Adrenal gland (tissue), 5 donors: ENCODE measurements at regions not wholly inside any gene's neighbourhood (a gene's known extent, or its start where the extent isn't known, plus 50 kb on each side); places are given as distances from the start of the nearest gene placed in this dataset.

Experiments
- CTCF ChIP-seq, 6 experiments: fragments of 450-650 bp in 4 of 6; fragments of 200-600 bp in 2 of 6; sonication (generic) in 1 of 6; IDR thresholded peaks; 1 replicate in 5 of 6; 2 replicates in 1 of 6; pipeline versions ENCODE4 v1.5.1 to v1.8.0; 2016 to 2021; ENCODE audit warnings: antibody characterized with exemption in 6 of 6, mild to moderate bottlenecking in 2 of 6, moderate library complexity in 1 of 6
- POLR2A ChIP-seq, 2 donors: fragments of 450-650 bp; IDR thresholded peaks; one replicate each; pipeline ENCODE4 v1.6.1; 2017; ENCODE audit warnings: antibody characterized with exemption in 2 of 2, mild to moderate bottlenecking in 2 of 2, moderate library complexity in 1 of 2
- donor health status: DM: no; HTN: no; CAD: no.

GRCh38 chr2:189298038-189298437 is 118.5 kb upstream of the COL5A2 start:
- TF ChIP-seq CTCF (IDR thresholded peaks at IDR 0.05) (no peak), POLR2A (IDR thresholded peaks at IDR 0.05) (no peak)
